ENCODE measurements at regions not wholly inside any gene's neighbourhood (a gene's known extent, or its start where the extent isn't known, plus 50 kb on each side); places are given as distances from the start of the nearest gene placed in this dataset.

- TF ChIP-seq CTCF (IDR thresholded peaks at IDR 0.05), result no peak
- TF ChIP-seq EP300 (IDR thresholded peaks at IDR 0.05), result no peak
- no peak for TF ChIP-seq POLR2A (IDR thresholded peaks at IDR 0.05)
Measured at GRCh38 chr13:40042991-40043390, 387.5 kb downstream of the COG6 start.
